ENCODE measurements at regions not wholly inside any gene's neighbourhood (a gene's known extent, or its start where the extent isn't known, plus 50 kb on each side); places are given as distances from the start of the nearest gene placed in this dataset.
A peak's percentile ranks its signal among the peaks of the same experiment; 100 is the strongest.

GRCh38 chr18:10009321-10010144 lies 95.7 kb downstream of the VAPA start:
- no peak for DNase-seq

DNA sequence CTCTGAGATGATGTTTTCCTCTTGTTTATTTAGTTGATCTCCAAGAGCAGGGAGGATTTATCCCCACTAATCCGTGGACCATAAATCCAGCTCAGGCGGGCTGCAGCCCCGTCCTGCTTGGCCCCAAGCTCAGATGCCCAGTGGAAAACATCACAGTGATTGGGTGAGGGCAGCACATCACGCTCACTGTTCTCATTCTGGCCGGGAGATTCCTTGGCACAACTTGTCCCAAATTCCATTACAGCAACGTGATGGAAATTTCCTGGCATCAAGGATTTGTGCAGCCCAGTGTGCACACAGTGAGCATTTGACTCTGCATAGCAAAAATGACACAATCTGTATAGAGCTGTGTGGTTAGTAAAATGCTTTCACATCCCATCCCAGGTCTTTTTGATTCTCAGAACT lies 96.8 kb downstream of the VAPA start:
- no peak for DNase-seq

GRCh38 chr18:10011061-10011460 lies 97.2 kb downstream of the VAPA start:
- no peak for DNase-seq

DNA sequence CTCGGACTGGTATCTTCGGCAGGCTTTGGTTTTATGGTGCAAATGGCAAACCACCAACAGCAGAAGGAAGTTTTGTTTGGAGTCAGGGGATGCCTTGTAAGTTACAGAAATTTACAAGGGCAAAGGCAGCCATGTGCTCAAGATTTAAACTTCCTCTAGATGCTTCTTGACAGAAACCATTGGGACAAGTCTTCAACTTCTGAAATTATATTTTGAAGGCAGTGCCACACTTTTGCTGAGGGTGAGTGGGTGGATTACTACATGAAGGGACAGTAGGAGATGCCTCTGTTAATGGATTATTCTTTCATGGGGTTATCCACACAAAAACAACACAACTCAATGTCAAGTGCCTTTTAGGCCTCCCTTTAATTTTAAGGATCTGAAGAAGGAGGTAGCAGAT lies 97.9 kb downstream of the VAPA start:
- DNase-seq, result no peak

DNA sequence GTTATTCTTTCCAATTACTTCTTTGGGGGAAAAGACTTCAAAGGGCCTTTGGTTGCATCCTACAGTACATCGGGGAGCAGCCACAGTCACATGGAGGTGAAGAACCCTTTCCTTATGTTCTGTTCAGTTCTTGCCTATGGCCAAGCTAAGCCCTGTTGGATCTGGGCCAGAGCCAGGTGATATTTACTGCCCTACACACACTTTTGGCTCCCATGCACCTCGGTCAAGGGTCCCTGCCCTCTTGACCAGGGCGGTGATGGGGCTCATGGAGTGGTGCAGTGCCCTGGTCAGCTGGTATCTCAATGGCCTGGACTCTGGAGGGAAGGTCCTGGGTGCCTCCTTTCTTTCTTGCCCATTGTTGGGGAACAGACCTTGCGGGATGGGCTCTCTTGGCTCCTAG lies 98.7 kb downstream of the VAPA start:
- DNase-seq, result no peak

DNA sequence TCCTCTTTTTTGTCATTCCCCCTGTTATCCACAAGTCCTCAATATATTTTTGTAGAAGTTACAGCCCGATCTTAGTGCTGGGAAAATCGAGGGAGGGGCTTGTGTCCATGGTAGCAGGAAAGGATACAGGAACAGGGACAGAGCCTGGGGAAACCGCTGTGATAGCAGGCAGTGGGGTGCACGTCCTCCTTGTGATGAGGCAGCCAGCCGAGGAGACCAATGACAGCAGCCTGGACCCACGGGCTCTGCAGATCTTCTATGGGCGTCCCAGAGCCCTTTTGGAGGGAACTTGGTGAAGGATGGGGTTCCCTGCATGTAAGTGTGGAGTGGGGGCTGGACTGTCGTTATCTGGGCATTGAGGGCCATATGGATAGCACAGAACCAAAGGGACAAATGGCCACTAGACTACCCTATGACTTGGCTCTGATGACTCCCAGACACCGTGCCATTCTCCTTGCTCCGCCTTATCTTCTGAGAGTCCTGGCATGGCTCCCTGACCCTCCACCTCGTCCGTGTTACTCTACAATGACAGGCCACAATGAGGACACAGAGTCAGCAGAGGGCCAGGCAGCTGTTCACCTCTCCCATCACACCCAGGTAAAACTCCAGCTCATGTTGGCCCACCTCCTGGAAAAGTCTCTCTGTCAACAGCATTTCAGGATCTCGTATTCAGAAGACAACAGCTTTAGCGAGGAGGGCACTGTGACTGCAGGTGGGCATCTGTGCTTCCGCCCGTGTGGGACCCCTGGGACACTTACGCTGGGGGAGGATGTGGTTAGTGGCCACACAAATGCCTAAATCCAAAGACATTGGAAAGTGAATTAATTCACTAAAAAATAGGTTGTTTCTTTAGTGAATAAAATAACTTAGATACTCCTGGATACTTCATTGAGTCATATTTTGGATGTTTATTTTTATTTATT lies 100.1 kb downstream of the VAPA start:
- no peak for DNase-seq

- no peak for DNase-seq
Measured at GRCh38 chr18:10015288-10015701, 101.5 kb downstream of the VAPA start.

DNA sequence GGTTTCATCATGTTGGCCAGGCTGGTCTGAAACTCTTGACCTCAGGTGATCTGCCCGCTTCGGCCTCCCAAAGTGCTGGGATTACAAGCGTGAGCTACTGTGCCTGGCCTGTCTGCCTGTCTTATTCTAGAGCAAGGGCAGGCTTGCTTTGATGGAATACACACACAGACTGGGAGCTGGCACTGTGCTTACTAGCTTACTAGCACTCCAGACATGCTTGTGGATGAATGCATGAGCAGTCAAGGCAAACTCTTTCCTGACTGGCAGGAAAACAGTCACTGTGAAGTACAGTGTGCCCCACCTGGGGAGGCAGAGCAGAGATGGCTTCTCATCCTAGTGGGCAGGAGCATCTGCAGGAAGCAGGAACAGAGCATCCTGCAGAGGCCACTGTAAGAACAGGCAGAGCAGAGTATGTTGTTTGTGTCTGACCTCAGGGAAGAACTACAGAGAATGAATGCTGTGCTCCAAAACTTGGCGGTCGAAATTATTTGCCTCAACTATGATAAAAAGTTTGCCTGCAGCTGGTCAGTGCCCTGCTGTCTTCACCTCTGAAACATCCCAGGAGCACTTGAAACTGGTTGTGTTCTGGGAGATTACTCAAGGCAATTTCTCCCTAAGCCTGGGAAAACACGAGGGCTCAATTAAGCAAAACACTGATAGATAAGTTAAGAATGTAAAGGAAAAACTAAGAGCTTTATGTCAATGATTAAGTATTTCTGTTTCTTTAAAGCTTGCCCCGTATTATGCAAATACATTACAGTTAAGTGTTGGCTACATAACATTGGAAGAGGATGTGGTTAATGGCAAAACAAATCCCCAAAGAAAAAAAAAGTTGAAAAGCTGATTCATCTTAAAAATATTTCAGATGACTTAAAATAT lies 102.4 kb downstream of the VAPA start:
- no peak for DNase-seq

GRCh38 chr18:10017043-10017442 lies 103.2 kb downstream of the VAPA start:
- no peak for DNase-seq

- no peak for DNase-seq
Measured at GRCh38 chr18:10018289-10018688, 104.5 kb downstream of the VAPA start.

- no peak for DNase-seq
Measured at GRCh38 chr18:10020171-10020570, 106.4 kb downstream of the VAPA start.

DNA sequence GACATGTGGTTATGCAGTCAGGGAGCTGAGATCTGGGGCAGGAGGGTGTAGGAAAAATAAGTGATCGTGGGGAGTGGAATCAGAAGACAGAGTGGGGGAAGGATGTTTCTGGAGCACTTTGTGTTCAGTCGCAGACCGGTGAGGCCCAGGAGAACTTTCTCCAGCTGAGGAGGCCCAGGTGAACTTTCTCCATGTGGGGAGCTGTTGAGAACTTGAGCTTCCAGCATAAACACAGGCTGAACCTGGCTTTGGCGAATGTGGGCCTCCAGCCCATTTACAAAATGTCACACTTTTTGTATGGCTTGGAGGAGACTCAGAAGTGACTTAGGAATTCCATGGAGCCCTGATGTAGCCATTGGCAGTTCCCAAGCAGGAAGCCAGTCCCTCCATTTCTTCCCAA lies 108.5 kb downstream of the VAPA start:
- DNase-seq, result no peak

GRCh38 chr18:10023853-10024570 lies 110.2 kb downstream of the VAPA start:
- DNase-seq, result no peak

- no peak for DNase-seq
Measured at GRCh38 chr18:10025711-10026670, 112.2 kb downstream of the VAPA start.

DNA sequence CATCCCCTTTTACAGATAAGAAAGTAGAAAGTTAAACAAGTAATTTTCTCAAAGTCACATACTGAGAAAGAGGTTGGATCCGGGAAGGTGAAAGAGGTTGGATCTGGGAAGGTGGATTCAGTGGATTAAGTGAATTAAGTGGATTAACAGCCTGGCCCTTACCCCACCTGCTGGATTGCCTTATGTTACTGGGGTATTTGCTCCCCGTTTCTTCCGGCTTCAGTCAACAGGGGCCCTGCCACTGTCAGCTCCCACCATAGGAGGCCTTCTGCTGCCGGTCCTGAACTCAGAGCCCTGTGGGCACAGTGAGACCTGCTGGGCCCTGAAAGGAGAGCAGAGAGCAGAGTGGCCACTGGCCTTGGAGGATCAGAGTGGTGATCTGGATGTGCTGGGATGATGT lies 113.2 kb downstream of the VAPA start:
- no peak for DNase-seq

DNA sequence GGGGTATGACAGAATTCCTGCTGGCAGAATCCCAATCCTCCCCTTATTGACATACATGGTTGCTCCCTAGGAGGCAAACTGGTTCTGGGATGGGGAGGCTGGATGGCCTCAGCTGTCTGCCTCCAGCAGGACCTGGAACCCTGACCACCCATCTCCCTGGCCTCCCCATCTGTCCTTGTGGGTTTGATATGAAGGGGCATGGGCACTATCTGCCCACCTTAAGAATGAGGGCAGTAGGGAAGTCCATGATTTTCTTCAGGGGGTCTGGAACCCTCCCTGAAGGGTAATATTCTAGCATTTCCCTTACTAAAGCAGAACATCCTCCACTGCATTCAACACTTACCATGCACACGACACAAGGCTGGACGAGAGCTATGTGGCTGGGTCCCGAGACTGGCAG lies 113.6 kb downstream of the VAPA start:
- no peak for DNase-seq

GRCh38 chr18:10029711-10030110 lies 115.9 kb downstream of the VAPA start:
- no peak for DNase-seq

- DNase-seq, result no peak
Measured at GRCh38 chr18:10030816-10031541, 117.2 kb downstream of the VAPA start.

DNA sequence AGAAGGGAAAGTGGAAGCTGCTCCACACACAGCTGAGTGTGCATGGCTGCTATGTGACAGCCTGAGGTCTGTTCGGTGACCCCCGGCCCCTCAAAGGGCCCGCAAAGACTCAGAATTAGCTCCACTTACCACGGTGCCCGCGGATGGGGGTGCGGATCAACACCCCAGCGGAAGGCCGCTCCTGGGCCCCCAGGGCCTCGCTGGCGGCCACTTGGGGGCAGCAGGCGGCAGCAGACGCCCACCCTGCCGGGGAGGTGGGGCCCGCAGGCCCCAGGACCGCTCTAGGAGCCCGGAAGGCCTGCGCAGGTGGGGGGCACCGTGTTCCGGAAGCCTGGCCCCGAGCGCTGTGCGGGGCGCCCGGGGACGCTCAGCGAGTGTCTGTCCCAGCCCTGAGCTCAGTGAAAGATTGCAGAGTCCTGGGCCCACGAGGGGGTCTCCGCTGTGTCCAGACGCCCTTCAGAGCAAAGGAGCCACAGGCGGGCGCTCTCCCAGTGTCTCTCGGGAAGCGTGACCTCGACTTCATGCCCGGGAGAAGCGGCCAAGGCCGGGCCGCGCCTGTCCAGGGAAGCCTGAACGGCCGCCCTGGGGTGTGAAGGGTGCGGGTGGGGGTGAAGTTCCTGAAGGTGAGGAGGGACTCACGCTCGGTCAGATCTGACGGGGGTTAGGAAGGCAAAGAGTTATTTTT lies 118.7 kb downstream of the VAPA start:
- peak; percentile 5 to 49 for DNase-seq

DNA sequence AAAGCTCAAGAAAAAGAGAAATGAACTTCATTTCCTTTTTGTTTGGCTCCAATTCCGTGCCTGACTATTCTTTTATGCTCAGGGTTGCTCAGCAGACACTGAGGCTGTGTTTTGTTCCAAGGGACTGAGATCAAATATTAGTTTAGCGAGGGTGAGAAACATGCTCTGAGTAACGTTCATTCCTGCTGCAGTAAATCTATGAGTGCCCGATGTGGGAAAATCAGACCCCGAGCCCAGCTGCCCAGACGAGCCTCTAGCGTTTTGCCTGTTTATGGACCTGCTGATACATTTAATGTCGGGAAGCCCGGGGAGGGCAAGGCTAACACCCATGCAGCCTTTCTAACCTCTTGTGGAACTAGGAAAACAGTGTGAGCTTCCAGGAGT lies 119.2 kb downstream of the VAPA start:
- DNase-seq, result no peak
